ENCODE measurements at regions not wholly inside any gene's neighbourhood (a gene's known extent, or its start where the extent isn't known, plus 50 kb on each side); places are given as distances from the start of the nearest gene placed in this dataset.
"Not testable (repeated sequence)": the region's sequence is repeated elsewhere in the genome, so short reads cannot be mapped to it uniquely, and the experiment has no call there.

GRCh38 chr2:161063157-161063945, 96.9 kb upstream of the TANK start:
- in situ Hi-C loops (cut with HindIII; ENCODE audit: low pct_unique_long_range_greater_than_20kb, low sequenced_read_pairs): no loop called here
- DNase-seq (ENCODE audit: low read depth, low spot score): peak; percentile 81

- in situ Hi-C loops (cut with HindIII; ENCODE audit: low pct_unique_long_range_greater_than_20kb, low sequenced_read_pairs): no loop called here
- DNase-seq (ENCODE audit: low read depth, low spot score): no peak
These were observed 96.3 kb upstream of the TANK start for GRCh38 chr2:161063946-161064306.

GRCh38 chr2:161067846-161068350, 92.3 kb upstream of the TANK start:
- DNase-seq (ENCODE audit: low read depth, low spot score): no peak
- in situ Hi-C loops (cut with HindIII; ENCODE audit: low pct_unique_long_range_greater_than_20kb, low sequenced_read_pairs): no loop called here

GRCh38 chr2:161068670-161069069, 91.6 kb upstream of the TANK start:
- in situ Hi-C loops (cut with HindIII; ENCODE audit: low pct_unique_long_range_greater_than_20kb, low sequenced_read_pairs): no loop called here
- DNase-seq (ENCODE audit: low read depth, low spot score): no peak

- in situ Hi-C loops (cut with HindIII; ENCODE audit: low pct_unique_long_range_greater_than_20kb, low sequenced_read_pairs): no loop called here
- no peak for DNase-seq (ENCODE audit: low read depth, low spot score)
These were observed 89.3 kb upstream of the TANK start for GRCh38 chr2:161070693-161071479.

GRCh38 chr2:161072436-161072835, 87.8 kb upstream of the TANK start:
- in situ Hi-C loops (cut with HindIII; ENCODE audit: low pct_unique_long_range_greater_than_20kb, low sequenced_read_pairs); DNase-seq (ENCODE audit: low read depth, low spot score): not testable (repeated sequence)

- in situ Hi-C loops (cut with HindIII; ENCODE audit: low pct_unique_long_range_greater_than_20kb, low sequenced_read_pairs): no loop called here
These were observed 84.5 kb upstream of the TANK start for GRCh38 chr2:161075701-161076100.

GRCh38 chr2:161076936-161077335, 83.3 kb upstream of the TANK start:
- in situ Hi-C loops (cut with HindIII; ENCODE audit: low pct_unique_long_range_greater_than_20kb, low sequenced_read_pairs): no loop called here
- DNase-seq (ENCODE audit: low read depth, low spot score): no peak

More at GRCh38 chr2:161075701-161076100, 84.5 kb upstream of the TANK start:
- DNase-seq (ENCODE audit: low read depth, low spot score): no peak

GRCh38 chr2:161077367-161078210, 82.6 kb upstream of the TANK start:
- DNase-seq (ENCODE audit: low read depth, low spot score): no peak
- in situ Hi-C loops (cut with HindIII; ENCODE audit: low pct_unique_long_range_greater_than_20kb, low sequenced_read_pairs): no loop called here

GRCh38 chr2:161078211-161078539, 82.1 kb upstream of the TANK start:
- in situ Hi-C loops (cut with HindIII; ENCODE audit: low pct_unique_long_range_greater_than_20kb, low sequenced_read_pairs): no loop called here

GRCh38 chr2:161085149-161085548, 75.1 kb upstream of the TANK start:
- peak; percentile 53 for DNase-seq (ENCODE audit: low read depth, low spot score)
- in situ Hi-C loops (cut with HindIII; ENCODE audit: low pct_unique_long_range_greater_than_20kb, low sequenced_read_pairs): no loop called here

More at GRCh38 chr2:161078211-161078539, 82.1 kb upstream of the TANK start:
- no peak for DNase-seq (ENCODE audit: low read depth, low spot score)

GRCh38 chr2:161088658-161089350, 71.4 kb upstream of the TANK start:
- in situ Hi-C loops (cut with HindIII; ENCODE audit: low pct_unique_long_range_greater_than_20kb, low sequenced_read_pairs): no loop called here
- DNase-seq (ENCODE audit: low read depth, low spot score): no peak

GRCh38 chr2:161090411-161090810, 69.8 kb upstream of the TANK start:
- in situ Hi-C loops (cut with HindIII; ENCODE audit: low pct_unique_long_range_greater_than_20kb, low sequenced_read_pairs): no loop called here
- DNase-seq (ENCODE audit: low read depth, low spot score): no peak

GRCh38 chr2:161095314-161095713, 64.9 kb upstream of the TANK start:
- DNase-seq (ENCODE audit: low read depth, low spot score): no peak
- in situ Hi-C loops (cut with HindIII; ENCODE audit: low pct_unique_long_range_greater_than_20kb, low sequenced_read_pairs): no loop called here

GRCh38 chr2:161096336-161096735, 63.9 kb upstream of the TANK start:
- peak; percentile 22 for DNase-seq (ENCODE audit: low read depth, low spot score)
- in situ Hi-C loops (cut with HindIII; ENCODE audit: low pct_unique_long_range_greater_than_20kb, low sequenced_read_pairs): no loop called here

GRCh38 chr2:161097157-161097556, 63.1 kb upstream of the TANK start:
- in situ Hi-C loops (cut with HindIII; ENCODE audit: low pct_unique_long_range_greater_than_20kb, low sequenced_read_pairs): no loop called here
- DNase-seq (ENCODE audit: low read depth, low spot score): no peak

- no peak for DNase-seq (ENCODE audit: low read depth, low spot score)
- in situ Hi-C loops (cut with HindIII; ENCODE audit: low pct_unique_long_range_greater_than_20kb, low sequenced_read_pairs): no loop called here
These were observed 59.9 kb upstream of the TANK start for GRCh38 chr2:161100211-161100895.

All from SK-MEL-5 (cell line).